GM19239 (cell line): ENCODE measurements at regions not wholly inside any gene's neighbourhood (a gene's known extent, or its start where the extent isn't known, plus 50 kb on each side); places are given as distances from the start of the nearest gene placed in this dataset.

Source experiments
- DNase-seq: peaks from one replicate; pipeline ENCODE4 v3.0.0; 2011; ENCODE audit warnings: low spot score; ENCODE audit not compliant: insufficient read length
- FAIRE-seq: peaks from 2 replicates; lab custom pipeline; 2011; peaks lifted over from hg19 to GRCh38; lab: Jason Lieb, UNC

DNA sequence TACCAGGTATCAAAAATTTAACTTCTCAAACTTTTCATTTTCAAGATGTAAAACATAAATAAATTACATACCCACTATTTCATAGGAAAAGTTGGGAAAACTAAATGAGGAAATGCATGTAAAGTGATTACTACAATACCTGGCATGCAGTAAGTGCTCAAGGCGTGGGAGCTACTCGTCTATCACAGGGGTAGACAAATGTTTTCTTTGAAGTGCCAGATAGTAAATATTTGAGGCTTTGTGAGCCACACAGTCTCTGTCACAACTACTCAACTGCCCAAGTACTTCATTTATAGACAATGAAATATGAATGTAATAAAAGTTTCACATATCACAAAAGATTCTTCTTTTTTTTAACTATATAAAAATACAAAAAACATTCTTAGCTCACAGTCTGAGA lies 96.4 kb upstream of the PCGF5 start:
- FAIRE-seq: no peak
- no peak for DNase-seq

DNA sequence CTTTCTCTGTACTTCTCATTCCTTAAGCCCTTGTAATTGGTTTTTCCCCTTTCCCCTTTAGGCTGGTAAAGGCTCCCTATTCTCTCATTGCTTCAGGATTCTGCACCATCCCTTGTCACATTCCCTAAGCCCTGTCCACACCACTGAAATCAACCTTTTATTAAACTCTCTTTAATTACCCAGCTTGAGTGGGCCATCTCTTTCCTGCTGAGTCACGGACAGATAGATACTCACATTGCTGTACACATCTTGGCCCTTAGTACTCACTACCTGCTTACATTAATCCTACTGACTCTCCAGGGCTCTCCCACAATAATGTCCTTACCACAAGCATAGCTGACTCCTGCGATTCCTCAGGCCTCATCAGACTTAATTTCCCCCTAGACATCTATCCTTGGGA lies 94.0 kb upstream of the PCGF5 start:
- no peak for DNase-seq
- FAIRE-seq: no peak

DNA sequence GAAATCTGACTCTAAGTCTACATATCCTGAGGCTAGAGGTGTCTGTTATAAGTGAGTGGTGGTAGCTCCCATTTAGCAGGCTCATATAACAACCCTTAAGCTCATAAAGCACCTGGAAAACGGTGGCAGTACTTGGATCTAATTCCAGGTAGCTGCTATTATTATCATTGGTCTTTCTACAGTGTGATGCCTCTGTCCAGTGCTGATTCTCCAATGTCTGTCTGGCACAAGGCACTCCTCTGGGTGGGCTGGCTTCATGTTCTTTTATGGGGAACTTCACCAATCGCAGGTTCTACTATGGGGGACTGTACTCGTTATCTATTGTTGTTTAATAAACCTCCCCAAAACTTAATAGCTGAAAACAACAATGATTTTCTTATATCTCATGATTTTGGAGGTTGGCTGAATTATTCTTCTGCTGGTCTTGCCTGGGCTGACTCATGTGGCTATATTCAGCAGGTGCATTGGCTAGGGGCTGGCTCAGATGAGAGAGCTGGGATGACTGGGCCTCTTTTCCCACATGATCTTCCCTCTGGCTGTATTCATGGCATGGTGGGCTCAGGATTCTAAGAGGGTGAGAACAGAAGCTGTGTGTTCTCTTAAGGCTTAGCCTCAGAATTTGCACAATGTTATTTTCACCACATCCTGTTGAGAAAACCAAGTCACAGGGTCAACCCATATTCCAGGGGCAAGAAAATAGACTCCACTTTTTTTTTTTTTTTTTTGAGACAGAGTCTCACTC lies 93.0 kb upstream of the PCGF5 start:
- FAIRE-seq (no peak), DNase-seq (no peak)

DNA sequence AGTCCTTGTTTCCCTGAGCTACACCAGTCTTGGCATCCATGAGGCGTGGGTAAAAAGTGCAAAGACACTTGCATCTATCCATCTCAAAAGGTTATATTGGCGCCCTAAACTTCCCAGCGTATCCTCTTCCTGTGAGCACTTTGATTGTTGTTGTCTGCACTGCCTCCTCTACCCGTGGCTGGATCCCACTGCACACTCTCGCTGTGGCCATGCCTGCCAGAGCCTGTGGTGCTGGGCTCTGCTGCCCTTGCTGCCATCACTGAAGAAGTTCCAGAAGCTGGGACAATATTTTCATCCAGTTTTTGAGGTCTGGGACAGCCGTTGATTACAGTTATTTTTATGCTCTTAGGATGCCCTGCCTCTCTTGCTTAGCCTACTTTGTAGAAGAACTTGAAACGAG lies 85.3 kb upstream of the PCGF5 start:
- DNase-seq: no peak
- no peak for FAIRE-seq

DNA sequence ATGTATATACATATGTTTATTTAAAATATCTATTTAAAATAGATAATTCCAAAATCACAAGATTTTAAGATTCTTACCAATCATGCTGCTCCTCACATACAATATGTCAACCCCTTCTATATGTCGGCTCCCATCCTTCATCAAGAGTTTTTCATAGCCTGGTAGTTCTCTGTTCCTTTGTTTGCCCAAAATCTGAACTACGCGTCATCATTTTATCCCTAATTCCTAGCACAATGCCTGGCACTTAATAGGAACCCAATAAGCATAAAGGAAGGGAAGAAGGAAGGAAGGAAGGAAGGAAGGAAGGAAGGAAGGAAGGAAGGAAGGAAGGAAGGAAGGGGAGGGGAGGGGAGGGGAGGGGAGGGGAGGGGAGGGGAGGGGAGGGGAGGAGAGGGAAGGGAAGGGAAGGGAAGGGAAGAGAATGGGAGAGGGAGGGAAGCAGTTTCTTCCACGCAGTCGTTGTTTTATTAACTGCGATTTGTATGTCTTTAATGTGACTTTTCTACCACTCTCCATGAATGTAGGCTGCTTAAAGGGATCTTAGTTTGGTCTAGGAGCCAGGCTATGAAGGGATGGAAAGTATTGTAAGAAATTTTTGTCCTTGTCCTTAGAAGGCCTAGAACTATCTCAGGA lies 83.3 kb upstream of the PCGF5 start:
- DNase-seq (no peak), FAIRE-seq (no peak)

DNA sequence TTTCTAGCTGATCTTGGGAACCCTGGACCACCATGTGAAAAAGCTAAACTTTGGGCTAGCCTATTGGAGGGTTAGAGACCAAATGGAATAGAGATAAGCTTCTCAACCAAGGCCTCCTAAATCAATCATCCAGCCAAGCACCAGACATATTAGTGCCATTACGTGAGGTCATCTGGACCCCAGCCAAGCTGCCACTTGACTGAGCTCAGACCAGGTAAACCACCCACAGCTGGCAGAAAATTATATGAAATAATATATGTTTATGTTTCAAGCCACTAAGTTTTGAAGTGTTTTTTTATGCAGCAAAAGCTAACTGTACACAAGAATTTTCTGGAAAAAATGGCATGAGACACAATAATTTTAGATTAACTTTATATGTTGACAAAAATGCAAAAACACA lies 82.6 kb upstream of the PCGF5 start:
- FAIRE-seq (no peak), DNase-seq (no peak)

DNA sequence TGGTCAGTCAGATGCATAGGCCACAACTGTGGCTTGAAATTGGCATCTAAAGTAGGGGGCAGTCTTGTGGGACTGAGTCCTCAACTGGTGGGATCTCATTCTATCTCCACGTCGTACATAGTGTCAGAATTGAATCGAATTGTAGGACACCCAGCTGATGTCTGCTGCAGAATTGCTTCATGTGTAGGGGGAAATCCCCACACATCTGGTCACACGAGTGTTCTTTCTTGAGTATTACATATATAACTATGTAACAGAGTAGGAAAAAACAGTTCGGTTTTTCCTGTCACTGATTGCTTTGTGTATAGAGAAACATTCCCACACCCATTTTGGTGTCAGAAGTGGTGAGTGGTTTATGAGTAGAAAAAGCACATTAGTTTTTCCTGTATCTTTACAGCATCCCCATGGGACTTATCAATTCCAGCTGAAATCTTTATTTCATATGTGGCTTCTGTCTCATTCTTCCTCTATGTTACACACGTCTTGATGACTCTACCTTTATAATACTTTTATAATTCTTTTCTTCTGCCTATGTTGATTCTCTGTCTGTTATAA lies 79.4 kb upstream of the PCGF5 start:
- no peak for FAIRE-seq
- no peak for DNase-seq

DNA sequence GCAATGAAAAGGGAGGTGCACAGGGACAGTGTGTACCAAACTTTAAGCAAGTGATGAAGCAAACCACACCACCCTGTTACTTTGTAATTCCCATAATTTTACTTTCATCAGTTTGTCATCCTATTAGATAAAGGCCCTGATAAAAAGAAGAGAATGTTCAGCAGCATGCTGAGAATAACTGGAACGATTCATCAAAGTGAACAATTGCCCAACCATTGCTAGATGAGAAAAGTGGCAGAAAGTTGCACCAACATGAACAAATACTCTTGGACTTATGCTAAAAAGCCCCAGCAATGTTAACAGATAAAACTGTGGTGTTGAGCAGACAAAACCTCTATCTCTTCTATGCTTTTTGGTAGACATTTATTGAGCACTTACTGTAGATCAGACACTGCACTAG lies 75.5 kb upstream of the PCGF5 start:
- FAIRE-seq (no peak), DNase-seq (no peak)

DNA sequence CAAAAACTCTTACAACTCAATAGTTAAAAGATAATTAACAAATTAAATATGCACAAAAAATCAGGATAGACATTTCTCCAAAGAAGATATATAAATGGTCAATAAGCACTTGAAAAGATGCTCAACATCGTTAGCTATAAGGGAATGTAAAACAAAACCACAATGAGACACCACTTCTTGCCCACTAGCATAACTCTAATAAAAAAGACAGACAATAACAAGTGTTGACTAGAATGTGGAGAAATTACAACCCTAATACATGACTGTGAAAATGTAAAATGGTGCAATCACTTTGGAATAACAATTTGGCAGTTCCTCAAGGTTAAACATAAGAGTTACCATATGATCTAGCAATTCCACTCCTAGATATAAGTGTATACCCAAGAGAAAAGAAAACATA lies 74.3 kb upstream of the PCGF5 start:
- DNase-seq: no peak
- no peak for FAIRE-seq

DNA sequence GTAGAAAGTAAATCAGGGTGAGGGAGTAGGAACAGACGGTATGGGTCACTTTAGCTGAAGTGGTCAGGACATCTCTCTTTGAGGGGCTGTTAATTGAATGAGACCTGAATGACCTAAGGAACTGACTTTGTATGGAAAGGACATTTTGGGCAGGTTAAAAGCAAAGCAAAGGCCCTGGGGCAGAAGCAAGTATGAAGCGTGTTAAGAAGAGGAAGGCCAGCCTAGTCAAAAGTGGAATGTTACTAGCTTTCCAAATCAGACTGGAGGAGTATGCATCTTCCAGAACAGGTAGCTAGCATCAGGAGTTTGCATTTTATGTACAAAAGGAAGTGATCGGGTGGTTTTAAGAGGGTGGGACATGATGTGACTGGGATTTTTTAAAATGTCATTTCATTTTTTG lies 70.9 kb upstream of the PCGF5 start:
- FAIRE-seq: no peak
- DNase-seq: no peak

DNA sequence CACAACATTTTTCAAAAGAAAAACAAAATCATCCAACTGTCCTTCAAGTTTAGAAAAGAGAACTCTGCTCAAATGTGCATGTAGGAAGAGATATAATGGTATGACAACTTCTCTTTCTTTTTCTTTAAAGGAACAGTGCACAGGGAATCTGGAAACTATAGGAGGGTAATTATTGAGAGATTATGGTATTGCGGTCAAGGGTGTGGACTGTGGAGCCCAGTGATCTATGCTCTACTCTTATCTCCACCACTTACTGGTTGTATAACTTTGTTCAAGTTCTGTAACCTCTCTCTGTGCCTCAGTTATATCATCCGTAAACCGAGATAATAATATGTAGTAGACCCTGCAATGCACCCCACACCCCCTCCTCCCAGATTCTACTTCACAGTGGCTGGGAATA lies 69.8 kb upstream of the PCGF5 start:
- FAIRE-seq (no peak), DNase-seq (no peak)

DNA sequence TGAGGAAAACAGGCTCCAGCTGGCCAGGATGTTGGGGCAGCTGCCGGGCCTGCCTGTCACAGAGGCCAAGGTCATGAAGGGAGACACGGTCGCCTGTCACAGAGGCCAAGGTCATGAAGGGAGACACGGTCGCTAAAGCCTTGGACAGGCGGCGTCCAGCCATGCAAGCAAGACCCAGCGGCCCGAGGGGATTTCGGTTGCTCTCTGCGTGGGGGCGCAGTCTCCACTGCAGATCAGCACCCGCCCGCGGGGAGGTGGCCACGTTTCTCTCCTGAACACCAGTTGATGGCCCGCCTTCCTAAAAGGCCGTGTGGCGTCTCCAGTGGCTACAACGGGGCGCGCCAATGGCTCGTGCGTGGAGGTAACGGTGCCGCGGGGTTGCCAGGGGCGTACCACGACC lies 67.0 kb upstream of the PCGF5 start:
- DNase-seq (no peak), FAIRE-seq (no peak)

DNA sequence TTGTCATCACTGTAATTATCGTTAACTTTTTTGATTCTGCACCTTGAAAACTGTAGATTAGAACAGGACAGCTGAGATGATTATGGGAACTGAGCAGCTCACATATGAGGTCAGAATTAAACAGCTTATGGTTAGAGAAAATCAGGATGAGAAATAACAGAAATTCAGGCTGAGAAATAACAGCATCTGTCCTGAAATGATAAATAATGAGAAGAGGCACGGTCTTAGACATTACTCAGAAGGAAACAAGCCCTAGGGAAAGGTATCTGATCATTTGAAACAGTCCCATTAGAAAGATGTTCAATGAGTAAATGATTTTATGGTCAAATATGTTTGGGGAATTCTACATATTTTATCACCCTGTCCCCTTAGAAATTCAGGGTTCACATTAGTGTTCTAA lies 65.6 kb upstream of the PCGF5 start:
- FAIRE-seq (no peak), DNase-seq (no peak)

DNA sequence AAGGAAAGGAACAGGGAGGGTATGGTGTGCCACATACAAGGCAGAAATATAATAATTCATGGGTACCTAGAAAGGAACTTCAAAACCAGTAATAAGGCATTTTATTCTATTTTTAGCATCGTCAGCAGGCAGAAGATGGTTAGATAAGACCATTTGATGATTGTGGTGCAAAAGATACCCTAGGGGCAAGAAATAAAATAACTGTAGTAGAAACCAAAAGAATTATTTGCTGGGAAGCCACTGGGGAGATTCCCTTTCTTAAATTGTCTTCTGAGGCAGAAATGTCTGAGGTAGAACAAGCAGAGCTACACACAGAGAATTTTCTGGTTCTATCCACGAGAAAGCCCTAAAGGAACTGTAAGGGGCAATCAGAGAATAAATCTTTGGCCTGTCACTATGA lies 64.3 kb upstream of the PCGF5 start:
- DNase-seq (no peak), FAIRE-seq (no peak)

DNA sequence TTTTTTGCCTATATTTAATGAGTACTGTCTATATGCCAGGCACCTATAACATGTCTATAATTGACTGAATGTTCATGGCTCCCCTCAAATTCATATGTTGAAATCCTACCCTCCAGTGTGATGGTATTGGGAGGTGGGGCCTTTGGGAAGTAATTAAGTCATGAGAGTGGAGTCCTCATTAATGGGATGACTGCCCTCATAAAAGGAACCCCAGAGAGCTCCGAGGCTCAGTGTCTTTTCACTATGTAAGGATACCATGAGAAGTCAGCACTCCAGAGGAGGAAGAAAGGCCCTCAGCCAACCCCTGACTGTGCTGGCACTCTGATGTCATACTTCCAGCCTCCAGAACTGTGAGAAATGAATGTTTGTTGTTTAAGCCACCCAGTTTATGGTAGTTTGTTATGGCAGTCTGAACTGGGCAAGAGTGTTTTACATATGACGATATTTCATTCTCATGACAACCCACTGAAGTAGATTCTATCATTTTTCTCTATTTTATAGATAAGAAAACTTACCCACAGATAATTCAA lies 61.1 kb upstream of the PCGF5 start:
- FAIRE-seq: no peak

DNA sequence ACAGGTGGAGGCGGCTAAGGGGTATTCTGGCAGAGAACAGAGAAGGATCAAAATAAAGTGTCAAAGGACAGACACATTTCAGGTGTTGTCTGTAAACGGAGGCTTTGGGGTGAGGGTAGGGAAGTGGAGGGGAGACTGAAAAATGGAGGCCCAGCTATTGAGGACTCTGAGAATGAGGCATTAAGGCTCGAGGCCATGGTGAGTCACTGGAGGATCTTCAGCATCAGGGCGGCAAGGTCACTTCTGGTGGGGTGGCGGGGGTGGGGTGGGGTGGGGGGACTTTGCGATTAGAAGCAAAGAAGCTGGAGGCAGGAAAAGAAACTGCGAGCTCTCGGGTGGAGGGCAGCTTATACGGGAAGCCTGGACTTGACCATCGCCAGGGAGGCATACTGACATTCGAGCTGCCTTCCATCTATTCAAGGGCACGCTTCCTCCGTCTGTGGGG lies 58.4 kb upstream of the PCGF5 start:
- no peak for DNase-seq
- FAIRE-seq: no peak

More for the DNA sequence above, 61.1 kb upstream of the PCGF5 start:
- no peak for DNase-seq

DNA sequence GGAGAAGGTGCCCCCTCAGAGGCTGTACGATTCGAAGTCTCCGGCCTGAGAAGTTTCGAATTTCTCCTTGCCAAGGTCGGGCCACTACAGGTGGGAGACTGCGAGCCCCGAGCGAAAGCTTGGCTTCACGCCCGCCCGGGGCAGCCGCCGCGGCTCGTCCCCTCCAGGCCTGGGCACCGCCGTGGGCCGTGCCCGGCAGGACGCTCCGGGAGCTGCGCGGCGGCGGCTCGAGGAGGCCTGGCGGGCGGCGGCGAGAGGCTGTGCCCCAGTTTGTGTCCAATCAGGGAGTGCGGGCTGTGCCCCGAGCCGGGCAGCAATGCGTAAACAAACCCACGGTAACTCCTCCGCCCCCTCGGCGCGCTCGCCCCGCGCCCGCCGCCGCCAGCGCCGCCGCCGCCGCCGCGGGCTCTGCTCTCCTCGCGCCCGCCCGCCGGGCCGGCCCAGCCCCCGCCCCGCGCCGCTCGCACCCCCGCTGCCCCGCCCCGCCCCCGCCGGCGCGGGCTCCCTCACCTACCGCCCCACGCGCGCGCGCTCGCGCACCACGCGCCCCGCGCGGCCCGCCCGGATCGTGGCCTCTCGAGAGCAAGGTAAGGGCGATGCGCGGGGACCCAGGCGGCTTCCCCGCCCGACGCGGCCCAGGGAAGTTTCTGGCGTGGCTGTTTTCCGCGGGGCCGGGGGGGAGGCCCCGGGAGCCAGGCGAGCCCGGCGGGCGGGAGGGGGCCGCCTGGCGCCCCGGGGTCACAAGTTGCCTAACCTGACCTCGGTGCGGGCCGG lies 57.8 kb upstream of the PCGF5 start:
- peak; percentile 18 for FAIRE-seq
- peak; percentile 61 for DNase-seq

DNA sequence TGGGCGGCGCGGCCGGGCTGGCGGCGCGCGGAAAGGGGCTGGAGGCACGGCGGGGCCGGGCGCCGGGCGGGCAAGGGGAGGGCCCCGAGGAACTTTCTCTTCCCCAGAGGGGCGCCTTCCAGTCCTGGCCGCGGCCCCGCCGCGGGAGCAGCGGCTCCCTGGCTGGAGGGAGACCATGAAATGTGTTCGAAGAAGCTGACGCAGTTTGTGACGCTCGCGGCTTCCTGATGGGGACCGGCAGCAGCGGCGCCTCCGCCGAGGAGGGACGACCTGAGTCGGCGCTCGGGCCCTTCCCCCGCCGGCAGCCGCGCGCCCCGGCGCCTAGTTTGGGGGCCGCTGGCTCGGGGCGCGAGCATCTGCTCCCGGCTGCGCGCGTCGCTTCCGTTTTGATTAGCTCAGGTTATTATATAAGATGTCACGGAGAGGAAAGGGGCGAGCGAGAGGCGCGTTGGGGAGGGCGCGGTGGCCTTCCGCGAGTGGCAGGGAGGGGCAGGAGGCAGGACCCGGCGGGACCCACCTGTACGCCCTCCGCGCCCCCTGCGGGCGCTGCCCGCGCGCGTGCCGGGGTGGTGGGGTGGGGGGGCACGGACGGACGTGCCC lies 57.1 kb upstream of the PCGF5 start:
- FAIRE-seq (no peak), DNase-seq (peak; percentile 66)

DNA sequence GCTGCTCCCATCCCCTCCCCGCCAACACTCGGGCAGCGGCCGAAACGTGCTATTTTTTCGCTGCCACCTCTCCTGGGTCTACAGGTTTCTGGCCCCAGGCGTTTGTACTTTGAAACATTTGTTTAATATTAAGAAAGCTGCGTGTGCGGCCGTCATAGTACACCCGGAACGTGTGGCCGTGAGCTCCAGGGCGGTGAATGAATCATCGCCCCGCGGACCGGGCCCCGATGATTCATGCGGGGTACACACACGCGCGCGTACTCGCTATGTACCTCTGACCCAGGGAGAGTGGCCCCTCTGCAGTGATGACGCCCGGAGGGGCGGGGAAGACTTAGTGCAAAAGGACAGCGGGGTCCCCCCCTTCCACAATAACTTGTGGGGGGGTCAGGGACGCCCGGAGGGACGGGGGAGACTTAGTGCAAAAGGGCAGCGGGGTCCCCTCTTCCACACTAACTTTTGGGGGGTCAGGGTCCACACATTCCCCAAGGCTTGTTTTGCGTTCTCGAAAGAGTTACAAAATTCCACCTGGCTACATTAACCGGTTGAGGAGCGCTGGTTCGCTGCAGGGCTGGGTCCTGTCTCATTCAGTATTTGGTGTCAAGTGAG lies 56.5 kb upstream of the PCGF5 start:
- DNase-seq (peak; percentile 10), FAIRE-seq (peak; percentile 79)

DNA sequence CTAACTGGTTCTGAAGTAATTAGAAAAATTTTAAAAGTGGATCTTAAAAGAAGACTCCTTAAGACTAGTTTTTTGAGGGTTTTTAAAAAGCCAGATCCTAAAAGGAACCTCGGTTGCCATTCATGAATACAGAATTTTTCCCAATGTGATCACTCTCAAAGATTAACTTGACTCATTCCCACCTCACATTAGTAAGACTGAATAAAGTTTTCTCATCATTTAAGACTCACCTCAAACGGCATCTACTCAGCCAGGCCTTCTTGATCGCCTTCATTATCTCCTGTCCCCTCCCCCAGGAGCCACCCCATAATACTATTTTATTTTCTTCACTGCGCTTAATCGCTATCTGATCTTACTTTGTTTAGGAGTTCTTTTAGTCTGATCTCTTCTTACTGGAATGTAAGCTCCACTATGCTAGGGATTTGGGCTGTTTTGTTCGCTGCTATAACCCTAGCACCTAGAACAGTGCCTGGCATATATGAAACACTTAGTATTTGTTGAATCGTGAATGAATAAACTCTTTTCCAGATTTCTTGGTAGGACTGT lies 55.9 kb upstream of the PCGF5 start:
- FAIRE-seq (no peak), DNase-seq (no peak)
